PFSK-1 (cell line): ENCODE measurements at regions not wholly inside any gene's neighbourhood (a gene's known extent, or its start where the extent isn't known, plus 50 kb on each side); places are given as distances from the start of the nearest gene placed in this dataset.

Experiments used
- FOXP2 ChIP-seq: optimal IDR thresholded peaks from 2 replicates; pipeline ENCODE3; 2011; ENCODE audit warnings: borderline replicate concordance, control low read depth, inconsistent platforms; ENCODE audit not compliant: insufficient read depth; ENCODE audit errors: extremely low read length, extremely low read depth
- POLR2AphosphoS5 ChIP-seq: IDR thresholded peaks from 2 replicates; pipeline ENCODE4 v1.6.1; 2012; ENCODE audit warnings: low read depth, mild to moderate bottlenecking, control low read depth, low read length, moderate library complexity
- REST ChIP-seq, 2 experiments: IDR thresholded peaks; 2 replicates each; pipeline versions ENCODE4 v1.6.1 to v1.8.0; 2011 to 2012; ENCODE audit warnings: low read depth in 2 of 2, low read length in 2 of 2, control low read depth in 1 of 2, inconsistent platforms in 1 of 2, mild to moderate bottlenecking in 1 of 2, moderate library complexity in 1 of 2; ENCODE audit not compliant: insufficient read depth in 1 of 2
- SIN3A ChIP-seq: IDR thresholded peaks from 2 replicates; pipeline ENCODE4 v1.6.1; 2012; ENCODE audit warnings: mild to moderate bottlenecking, low read length, moderate library complexity, borderline replicate concordance; ENCODE audit not compliant: insufficient read depth
- TAF1 ChIP-seq: IDR thresholded peaks from 2 replicates; pipeline ENCODE4 v1.6.1; 2012; ENCODE audit warnings: low read length, control low read depth, borderline replicate concordance; ENCODE audit not compliant: insufficient read depth

GRCh38 chr2:217065695-217066405 lies 206.0 kb upstream of the TNP1 start:
- TF ChIP-seq POLR2AphosphoS5 (no peak), REST (IDR thresholded peaks at IDR 0.05; ENCODE audit: insufficient read depth in 1 of 2, low read depth in 2 of 2, low read length in 2 of 2) (no peak), TAF1 (no peak), FOXP2 (no peak), SIN3A (no peak)

DNA sequence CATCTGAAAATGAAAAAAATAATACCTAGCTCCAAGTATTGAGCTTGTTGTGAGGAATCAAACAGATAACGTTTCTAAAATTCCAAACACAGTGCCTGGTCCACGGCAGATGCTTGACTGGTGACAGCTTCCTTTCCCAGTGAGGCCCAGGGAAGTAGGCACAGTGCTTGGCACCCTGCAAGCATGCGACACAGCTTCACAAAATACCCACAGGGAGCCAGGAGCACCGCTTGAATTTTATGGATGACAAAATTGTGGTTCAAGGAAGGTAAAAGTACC lies 205.1 kb upstream of the TNP1 start:
- TF ChIP-seq TAF1 (no peak), POLR2AphosphoS5 (no peak), FOXP2 (no peak), REST (IDR thresholded peaks at IDR 0.05; ENCODE audit: insufficient read depth in 1 of 2, low read depth in 2 of 2, low read length in 2 of 2) (no peak), SIN3A (no peak)

- TF ChIP-seq POLR2AphosphoS5 (no peak), REST (IDR thresholded peaks at IDR 0.05; ENCODE audit: insufficient read depth in 1 of 2, low read depth in 2 of 2, low read length in 2 of 2) (peak in 1 of 2 experiments; percentile 38; a peak in 1 of 4 replicates), SIN3A (no peak), FOXP2 (no peak), TAF1 (no peak)
Observed at GRCh38 chr2:217064234-217065011, 204.6 kb upstream of the TNP1 start.

DNA sequence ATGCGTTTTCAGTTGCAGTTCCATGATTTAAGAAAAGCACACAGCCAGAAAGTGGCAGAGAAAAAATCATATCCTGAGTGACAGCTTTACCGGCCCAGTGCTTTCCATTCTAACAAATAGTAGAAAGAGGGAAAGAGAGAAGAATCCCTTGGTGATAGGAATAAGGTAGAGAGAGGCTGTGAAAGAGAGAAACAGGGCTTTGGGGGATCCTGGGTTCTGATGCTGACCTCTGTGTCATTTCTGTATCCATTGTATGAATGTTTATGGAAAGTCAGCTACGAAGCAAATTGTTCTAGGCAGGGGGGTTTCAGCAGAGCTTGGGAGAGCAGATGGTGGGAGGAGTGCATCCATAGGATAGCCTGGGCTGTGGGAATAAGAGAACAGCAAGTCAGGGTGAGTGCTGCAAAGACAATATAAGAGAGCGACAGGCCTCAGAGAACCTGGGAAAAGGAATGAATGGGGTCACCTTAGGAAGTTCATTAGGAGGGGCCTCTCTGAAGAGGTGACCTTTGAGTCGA lies 203.4 kb upstream of the TNP1 start:
- TF ChIP-seq POLR2AphosphoS5 (no peak), SIN3A (no peak), TAF1 (no peak), FOXP2 (no peak), REST (IDR thresholded peaks at IDR 0.05; ENCODE audit: insufficient read depth in 1 of 2, low read depth in 2 of 2, low read length in 2 of 2) (no peak)
